H9 (cell line): ENCODE measurements at regions not wholly inside any gene's neighbourhood (a gene's known extent, or its start where the extent isn't known, plus 50 kb on each side); places are given as distances from the start of the nearest gene placed in this dataset.

Source experiments
- DNase-seq: peaks from one replicate; pipeline ENCODE4 v3.0.0-alpha.2; 2017
- H2AFZ ChIP-seq: one replicate; pipeline ENCODE4 v1.6.1; 2013; ENCODE audit warnings: mild to moderate bottlenecking, low read length, control low read depth, moderate library complexity
- H2AK5ac ChIP-seq: 2 replicates; pipeline ENCODE4 v1.6.1; 2013; ENCODE audit warnings: low read length, control low read depth, mixed read lengths; ENCODE audit not compliant: insufficient read length
- H2BK120ac ChIP-seq: one replicate; pipeline ENCODE4 v1.6.1; 2013; ENCODE audit warnings: low read depth, mild to moderate bottlenecking, low read length, control low read depth, inconsistent platforms; ENCODE audit not compliant: poor library complexity, severe bottlenecking
- H2BK12ac ChIP-seq: 2 replicates; pipeline ENCODE4 v1.6.1; 2013; ENCODE audit warnings: low read length, control low read depth, mixed read lengths, low read depth; ENCODE audit not compliant: insufficient read length
- H2BK15ac ChIP-seq: 2 replicates; pipeline ENCODE4 v1.6.1; 2013; ENCODE audit warnings: low read depth, low read length, control low read depth
- H2BK20ac ChIP-seq: one replicate; pipeline ENCODE4 v1.6.1; 2013; ENCODE audit warnings: low read depth, mild to moderate bottlenecking, low read length, control low read depth, inconsistent platforms; ENCODE audit not compliant: poor library complexity, severe bottlenecking
- H2BK5ac ChIP-seq: 2 replicates; pipeline ENCODE4 v1.6.1; 2013; ENCODE audit warnings: low read length, control low read depth, mixed read lengths; ENCODE audit not compliant: insufficient read length
- H3K14ac ChIP-seq: 2 replicates; pipeline ENCODE4 v1.6.1; 2013; ENCODE audit warnings: low read length, control low read depth; ENCODE audit not compliant: insufficient read depth
- H3K18ac ChIP-seq: 2 replicates; pipeline ENCODE4 v1.6.1; 2013; ENCODE audit warnings: low read depth, mild to moderate bottlenecking, mixed read lengths, low read length, control low read depth; ENCODE audit not compliant: insufficient read length
- H3K23ac ChIP-seq: 2 replicates; pipeline ENCODE4 v1.6.1; 2013; ENCODE audit warnings: low read length, control low read depth, mixed read lengths, low read depth; ENCODE audit not compliant: insufficient read length
- H3K23me2 ChIP-seq: 2 replicates; pipeline ENCODE4 v1.6.1; 2013; ENCODE audit warnings: low read depth, mild to moderate bottlenecking, mixed read lengths, low read length, control low read depth; ENCODE audit not compliant: insufficient read length, poor library complexity, severe bottlenecking
- H3K27ac ChIP-seq: 2 replicates; pipeline ENCODE4 v1.5.1; 2013; ENCODE audit warnings: low read length, control low read depth, mixed read lengths, low read depth; ENCODE audit not compliant: insufficient read length
- H3K27me3 ChIP-seq: 2 replicates; pipeline ENCODE4 v1.6.1; 2013; ENCODE audit warnings: low read length, control low read depth, inconsistent platforms; ENCODE audit not compliant: insufficient read depth
- H3K4ac ChIP-seq: 2 replicates; pipeline ENCODE4 v1.6.1; 2013; ENCODE audit warnings: low read depth, mild to moderate bottlenecking, control low read depth, inconsistent platforms, low read length, moderate library complexity
- H3K4me1 ChIP-seq: 2 replicates; pipeline ENCODE4 v1.6.1; 2013; ENCODE audit warnings: low read length, control low read depth, inconsistent platforms; ENCODE audit not compliant: insufficient read depth
- H3K4me2 ChIP-seq: 2 replicates; pipeline ENCODE4 v1.6.1; 2013; ENCODE audit warnings: low read length, control low read depth, mixed read lengths; ENCODE audit not compliant: insufficient read length, insufficient read depth
- H3K56ac ChIP-seq: 2 replicates; pipeline ENCODE4 v1.6.1; 2013; ENCODE audit warnings: low read depth, mild to moderate bottlenecking, mixed read lengths, low read length, control low read depth; ENCODE audit not compliant: insufficient read length
- H3K79me1 ChIP-seq: 2 replicates; pipeline ENCODE4 v1.6.1; 2013; ENCODE audit warnings: low read depth, mild to moderate bottlenecking, moderate library complexity, low read length, control low read depth, inconsistent platforms; ENCODE audit not compliant: insufficient read depth, poor library complexity, severe bottlenecking
- H3K79me2 ChIP-seq: 2 replicates; pipeline ENCODE4 v1.6.1; 2013; ENCODE audit warnings: low read length, control low read depth, inconsistent platforms; ENCODE audit not compliant: insufficient read depth
- H3K9ac ChIP-seq: 2 replicates; pipeline ENCODE4 v1.6.1; 2013; ENCODE audit warnings: low read length, control low read depth, mixed read lengths; ENCODE audit not compliant: insufficient read length; ENCODE audit errors: extremely low read depth
- H3K9me3 ChIP-seq: one replicate; pipeline ENCODE4 v1.6.1; 2013; ENCODE audit warnings: low read depth, low read length, inconsistent platforms; ENCODE audit not compliant: control insufficient read depth
- H3T11ph ChIP-seq: one replicate; pipeline ENCODE4 v1.6.1; 2013; ENCODE audit warnings: mild to moderate bottlenecking, low read length, control low read depth, inconsistent platforms
- H4K20me1 ChIP-seq: one replicate; pipeline ENCODE4 v1.6.1; 2013; ENCODE audit not compliant: control insufficient read depth, insufficient read length, insufficient read depth
- H4K5ac ChIP-seq: 2 replicates; pipeline ENCODE4 v1.6.1; 2013; ENCODE audit warnings: low read depth, mild to moderate bottlenecking, mixed read lengths, low read length, control low read depth; ENCODE audit not compliant: insufficient read length
- H4K8ac ChIP-seq: replicated peaks from 2 replicates; pipeline ENCODE4 v1.6.1; 2013; ENCODE audit warnings: low read length, control low read depth, mixed read lengths, low read depth; ENCODE audit not compliant: insufficient read length
- H4K91ac ChIP-seq: 2 replicates; pipeline ENCODE4 v1.6.1; 2013; ENCODE audit warnings: low read depth, mild to moderate bottlenecking, moderate library complexity, mixed read lengths, low read length, control low read depth; ENCODE audit not compliant: insufficient read length
- H3K27ac Mint-ChIP-seq, 3 experiments: 2 replicates in 2 of 3; 3 replicates in 1 of 3; pipeline ENCODE4 v1.8.0; 2020 to 2021; ENCODE audit warnings: mixed read lengths in 3 of 3, mild to moderate bottlenecking in 1 of 3, moderate library complexity in 1 of 3
- H3K27me3 Mint-ChIP-seq: 2 replicates; pipeline ENCODE4 v1.8.0; 2021; ENCODE audit warnings: low read depth, mild to moderate bottlenecking, moderate library complexity, mixed read lengths
- H3K36me3 Mint-ChIP-seq, 3 experiments: 2 replicates in 2 of 3; 3 replicates in 1 of 3; pipeline ENCODE4 v1.8.0; 2020 to 2021; ENCODE audit warnings: low read depth in 3 of 3, mixed read lengths in 3 of 3; ENCODE audit not compliant: insufficient read depth in 1 of 3
- H3K4me1 Mint-ChIP-seq, 2 experiments: 2 replicates each; pipeline ENCODE4 v1.8.0; 2020; ENCODE audit warnings: mixed read lengths in 2 of 2
- H3K4me3 Mint-ChIP-seq, 2 experiments: 2 replicates in 1 of 2; 3 replicates in 1 of 2; pipeline ENCODE4 v1.8.0; 2020 to 2021; ENCODE audit warnings: mild to moderate bottlenecking in 2 of 2, mixed read lengths in 2 of 2, moderate library complexity in 1 of 2
- H3K9me3 Mint-ChIP-seq, 2 experiments: 2 replicates in 1 of 2; 3 replicates in 1 of 2; pipeline ENCODE4 v1.8.0; 2020; ENCODE audit warnings: mild to moderate bottlenecking in 2 of 2, mixed read lengths in 2 of 2, moderate library complexity in 1 of 2
- WGBS: extraction: QIAGEN DNeasy Blood & Tissue Kit; methylation state at CpG from one replicate; pipeline ENCODE4 v1.1.7; 2013; ENCODE audit warnings: missing lambda C conversion rate, low lambda C conversion rate, mixed read lengths; ENCODE audit not compliant: insufficient read length; ENCODE audit errors: extremely low coverage; 5-methylcytosine and 5-hydroxymethylcytosine counted together
- TF ChIP-seq, protein P1 (sequence below): fragments of 200-600 bp; sonication (generic); conservative IDR thresholded peaks from 3 replicates; pipeline ENCODE4 v1.8.0; 2021; ENCODE audit warnings: antibody characterized with exemption, mild to moderate bottlenecking

- no peaks in the 10 kb centered on the region for H3K27me3 Mint-ChIP-seq
- H3K9me3 Mint-ChIP-seq = peaks cover 2% of the 10 kb centered on the region in 2 experiments; a peak in 2 of 5 replicates
- H3K27ac ChIP-seq = no peak overlapping the region
- H2BK5ac ChIP-seq = no peak overlapping the region
- H2AK5ac ChIP-seq = no peak overlapping the region
- H4K20me1 ChIP-seq = no peaks in the 10 kb centered on the region
- H2BK120ac ChIP-seq = no peak overlapping the region
- no peak overlapping the region for H3K18ac ChIP-seq
- no peak overlapping the region for H2AFZ ChIP-seq
- H3K27ac Mint-ChIP-seq = peak overlapping the region in 2 of 3 experiments; percentile 49 to 66; a peak in 3 of 7 replicates
- peaks cover 0 to 4% (median 0%) of the 10 kb centered on the region in 3 experiments; a peak in 1 of 7 replicates for H3K36me3 Mint-ChIP-seq
- no CpG with 5 or more reads among the region's 3 CpGs for WGBS
- H2BK15ac ChIP-seq = no peak overlapping the region
- no peaks in the 10 kb centered on the region for H3K27me3 ChIP-seq
- no peak overlapping the region for H3T11ph ChIP-seq
- peak overlapping the region; percentile 12; the same call in 1 of the 2 replicates for H3K4ac ChIP-seq
- peak overlapping the region; percentile 17 for H2BK12ac ChIP-seq
- TF ChIP-seq, protein P1, sequence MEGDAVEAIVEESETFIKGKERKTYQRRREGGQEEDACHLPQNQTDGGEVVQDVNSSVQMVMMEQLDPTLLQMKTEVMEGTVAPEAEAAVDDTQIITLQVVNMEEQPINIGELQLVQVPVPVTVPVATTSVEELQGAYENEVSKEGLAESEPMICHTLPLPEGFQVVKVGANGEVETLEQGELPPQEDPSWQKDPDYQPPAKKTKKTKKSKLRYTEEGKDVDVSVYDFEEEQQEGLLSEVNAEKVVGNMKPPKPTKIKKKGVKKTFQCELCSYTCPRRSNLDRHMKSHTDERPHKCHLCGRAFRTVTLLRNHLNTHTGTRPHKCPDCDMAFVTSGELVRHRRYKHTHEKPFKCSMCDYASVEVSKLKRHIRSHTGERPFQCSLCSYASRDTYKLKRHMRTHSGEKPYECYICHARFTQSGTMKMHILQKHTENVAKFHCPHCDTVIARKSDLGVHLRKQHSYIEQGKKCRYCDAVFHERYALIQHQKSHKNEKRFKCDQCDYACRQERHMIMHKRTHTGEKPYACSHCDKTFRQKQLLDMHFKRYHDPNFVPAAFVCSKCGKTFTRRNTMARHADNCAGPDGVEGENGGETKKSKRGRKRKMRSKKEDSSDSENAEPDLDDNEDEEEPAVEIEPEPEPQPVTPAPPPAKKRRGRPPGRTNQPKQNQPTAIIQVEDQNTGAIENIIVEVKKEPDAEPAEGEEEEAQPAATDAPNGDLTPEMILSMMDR = no peak
- H3K4me3 Mint-ChIP-seq = no peak overlapping the region; a peak in 1 of 5 replicates
- H3K56ac ChIP-seq = no peak overlapping the region
- no peaks in the 10 kb centered on the region for H3K79me1 ChIP-seq
- H3K9ac ChIP-seq = no peak overlapping the region
- H4K5ac ChIP-seq = no peak overlapping the region
- no peaks in the 10 kb centered on the region for H3K9me3 ChIP-seq
- H3K4me2 ChIP-seq = no peak overlapping the region
- H3K14ac ChIP-seq = no peak overlapping the region; the same call in 1 of the 2 replicates
- H4K91ac ChIP-seq = peak overlapping the region; percentile 31
- no peak overlapping the region for H4K8ac ChIP-seq
- peak; percentile 19 for DNase-seq
- H3K79me2 ChIP-seq = no peaks in the 10 kb centered on the region
- H3K4me1 Mint-ChIP-seq = peaks cover 63 to 71% of the 10 kb centered on the region in 2 experiments
- H2BK20ac ChIP-seq = no peak overlapping the region
- no peaks in the 10 kb centered on the region for H3K23me2 ChIP-seq
- peaks cover 7% of the 10 kb centered on the region; the same call in 1 of the 2 replicates for H3K4me1 ChIP-seq
- H3K23ac ChIP-seq = no peak overlapping the region
These were observed 266.0 kb downstream of the PTPRU start for GRCh38 chr1:29502225-29502910.
